GM23338 (cell line): ENCODE measurements at regions not wholly inside any gene's neighbourhood (a gene's known extent, or its start where the extent isn't known, plus 50 kb on each side); places are given as distances from the start of the nearest gene placed in this dataset.

Source experiments
- ATAC-seq: fragments of 200-7000 bp; cut with Tn5 transposase; 3 replicates; pipeline ENCODE4 v1.9.1; 2020
- DNase-seq: peaks from one replicate; pipeline ENCODE4 v3.0.0-alpha.2; 2015; ENCODE audit warnings: low spot score
- H2AFZ ChIP-seq: fragments of 200-600 bp; sonication (generic); 2 replicates; pipeline ENCODE4 v1.8.0; 2016; ENCODE audit warnings: antibody characterized with exemption, mild to moderate bottlenecking, moderate library complexity
- H3F3A ChIP-seq: fragments of 200-600 bp; sonication (generic); replicated peaks from 2 replicates; pipeline ENCODE4 v1.8.0; 2017; ENCODE audit warnings: antibody characterized with exemption, mixed run types, low read depth
- H3K27ac ChIP-seq: fragments of 200-600 bp; sonication (generic); 2 replicates; pipeline ENCODE4 v1.6.1; 2016; ENCODE audit warnings: low read depth
- H3K27me3 ChIP-seq: fragments of 200-600 bp; sonication (generic); 2 replicates; pipeline ENCODE4 v1.8.0; 2016; ENCODE audit warnings: mild to moderate bottlenecking, mixed run types, moderate library complexity; ENCODE audit not compliant: insufficient read depth
- H3K36me3 ChIP-seq: fragments of 200-600 bp; sonication (generic); 2 replicates; pipeline ENCODE4 v1.8.0; 2016; ENCODE audit warnings: mild to moderate bottlenecking; ENCODE audit not compliant: insufficient read depth
- H3K4me1 ChIP-seq: fragments of 200-600 bp; sonication (generic); 2 replicates; pipeline ENCODE4 v1.8.0; 2016; ENCODE audit warnings: mild to moderate bottlenecking, moderate library complexity; ENCODE audit not compliant: insufficient read depth
- H3K4me2 ChIP-seq: fragments of 200-600 bp; sonication (generic); 2 replicates; pipeline ENCODE4 v1.7.1; 2017; ENCODE audit warnings: mixed run types
- H3K4me3 ChIP-seq: fragments of 200-600 bp; sonication (generic); 2 replicates; pipeline ENCODE4 v1.6.1; 2016; ENCODE audit warnings: mixed run types
- H3K79me2 ChIP-seq: fragments of 200-600 bp; sonication (generic); replicated peaks from 2 replicates; pipeline ENCODE4 v1.8.0; 2017; ENCODE audit warnings: mild to moderate bottlenecking; ENCODE audit not compliant: insufficient read depth
- H3K9me2 ChIP-seq: fragments of 200-600 bp; sonication (generic); 2 replicates; pipeline ENCODE4 v1.8.0; 2017; ENCODE audit not compliant: insufficient read depth
- H4K20me1 ChIP-seq: fragments of 200-600 bp; sonication (generic); replicated peaks from 2 replicates; pipeline ENCODE4 v1.8.0; 2017; ENCODE audit warnings: mild to moderate bottlenecking; ENCODE audit not compliant: insufficient read depth
- H3K27ac Mint-ChIP-seq: 2 replicates; pipeline ENCODE4 v1.8.0; 2020; ENCODE audit warnings: inconsistent platforms, mild to moderate bottlenecking, moderate library complexity, mixed read lengths
- H3K27me3 Mint-ChIP-seq: 3 replicates; pipeline ENCODE4 v1.8.0; 2022; ENCODE audit warnings: low read depth, mild to moderate bottlenecking, moderate library complexity, mixed read lengths, inconsistent platforms; ENCODE audit not compliant: insufficient read depth, poor library complexity
- H3K36me3 Mint-ChIP-seq: 3 replicates; pipeline ENCODE4 v1.8.0; 2021; ENCODE audit warnings: low read depth, mild to moderate bottlenecking, inconsistent platforms, moderate library complexity, mixed read lengths
- H3K4me1 Mint-ChIP-seq: 3 replicates; pipeline ENCODE4 v1.8.0; 2020; ENCODE audit warnings: mild to moderate bottlenecking, inconsistent platforms, mixed read lengths
- H3K4me3 Mint-ChIP-seq: 3 replicates; pipeline ENCODE4 v1.8.0; 2021; ENCODE audit warnings: moderate library complexity, mild to moderate bottlenecking, inconsistent platforms, mixed read lengths
- H3K9me3 Mint-ChIP-seq: 3 replicates; pipeline ENCODE4 v1.8.0; 2020; ENCODE audit warnings: moderate library complexity, mild to moderate bottlenecking, inconsistent platforms, mixed read lengths
- CTCF ChIP-seq, 2 experiments: fragments of 200-600 bp in 1 of 2; sonication (generic) in 1 of 2; conservative IDR thresholded peaks; 2 replicates each; pipeline versions ENCODE4 v1.5.1 to v1.6.1; 2016 to 2017; ENCODE audit warnings: antibody characterized with exemption in 2 of 2, low read depth in 2 of 2, mild to moderate bottlenecking in 2 of 2, moderate library complexity in 1 of 2
- ETS1 ChIP-seq: IDR thresholded peaks from 2 replicates; pipeline ENCODE4 v1.6.1; 2016; ENCODE audit warnings: antibody characterized with exemption
- EZH2 ChIP-seq: fragments of 200-600 bp; sonication (generic); IDR thresholded peaks from one replicate; pipeline ENCODE4 v1.8.0; 2017; ENCODE audit warnings: antibody characterized with exemption, mild to moderate bottlenecking, low read depth; ENCODE audit not compliant: unreplicated experiment
- EZH2phosphoT487 ChIP-seq: fragments of 200-600 bp; sonication (generic); IDR thresholded peaks from one replicate; pipeline ENCODE4 v1.8.1; 2018; ENCODE audit warnings: antibody characterized with exemption; ENCODE audit not compliant: unreplicated experiment
- NANOG ChIP-seq: IDR thresholded peaks from 2 replicates; pipeline ENCODE4 v1.6.1; 2016; ENCODE audit warnings: antibody characterized with exemption, borderline replicate concordance
- POLR2AphosphoS5 ChIP-seq: IDR thresholded peaks from 2 replicates; pipeline ENCODE4 v1.6.1; 2016; ENCODE audit warnings: antibody characterized with exemption, low read depth
- REST ChIP-seq: IDR thresholded peaks from one replicate; pipeline ENCODE4 v1.6.1; 2018; ENCODE audit warnings: antibody characterized with exemption; ENCODE audit not compliant: unreplicated experiment
- ZNF114 ChIP-seq: fragments of 250-450 bp; sonication (Bioruptor Pico); IDR thresholded peaks from 2 replicates; pipeline ENCODE4 v1.5.0; 2020; ENCODE audit warnings: mild to moderate bottlenecking, moderate library complexity

GRCh38 chr10:125265579-125265955 lies 105.2 kb upstream of the CTBP2 start (continued):
- TF ChIP-seq CTCF (conservative IDR thresholded peaks at IDR 0.05; ENCODE audit: low read depth in 2 of 2) (no peak), REST (no peak), EZH2 (no peak), NANOG (no peak), ZNF114 (CRISPR knock-in tag) (no peak)

- no peak overlapping the region for H3K4me3 ChIP-seq
- Mint-ChIP-seq H3K9me3 (no peaks in the 10 kb centered on the region; the same call in 2 of the 3 replicates), H3K4me1 (peaks cover 6% of the 10 kb centered on the region; the same call in 2 of the 3 replicates), H3K36me3 (no peaks in the 10 kb centered on the region), H3K27ac (no peak overlapping the region), H3K27me3 (peaks cover 4% of the 10 kb centered on the region), H3K4me3 (no peak overlapping the region)
- no peaks in the 10 kb centered on the region; the same call in 1 of the 2 replicates for H3K9me2 ChIP-seq
- H3K36me3 ChIP-seq: no peaks in the 10 kb centered on the region
- H3K27ac ChIP-seq: no peak overlapping the region
- no peak overlapping the region for H3K4me2 ChIP-seq
- peak; percentile 8 for DNase-seq
- no peaks in the 10 kb centered on the region for H3K79me2 ChIP-seq
- H3K27me3 ChIP-seq: no peaks in the 10 kb centered on the region
- H4K20me1 ChIP-seq: no peaks in the 10 kb centered on the region
- peak; percentile 51 for ATAC-seq
- H3K4me1 ChIP-seq: no peaks in the 10 kb centered on the region
- H3F3A ChIP-seq: no peaks in the 10 kb centered on the region
- 0 out of 2 replicates have a peak overlapping the region, but pooled peaks have one; percentile 28 for H2AFZ ChIP-seq
- TF ChIP-seq CTCF (conservative IDR thresholded peaks at IDR 0.05; ENCODE audit: low read depth in 2 of 2) (no peak), ZNF114 (CRISPR knock-in tag) (no peak), POLR2AphosphoS5 (no peak), EZH2phosphoT487 (no peak), ETS1 (no peak)
Observed at GRCh38 chr10:125264757-125265578, 104.6 kb upstream of the CTBP2 start.
